ENCODE measurements at regions not wholly inside any gene's neighbourhood (a gene's known extent, or its start where the extent isn't known, plus 50 kb on each side); places are given as distances from the start of the nearest gene placed in this dataset.
"Not testable (repeated sequence)": the region's sequence is repeated elsewhere in the genome, so short reads cannot be mapped to it uniquely, and the experiment has no call there.

DNA sequence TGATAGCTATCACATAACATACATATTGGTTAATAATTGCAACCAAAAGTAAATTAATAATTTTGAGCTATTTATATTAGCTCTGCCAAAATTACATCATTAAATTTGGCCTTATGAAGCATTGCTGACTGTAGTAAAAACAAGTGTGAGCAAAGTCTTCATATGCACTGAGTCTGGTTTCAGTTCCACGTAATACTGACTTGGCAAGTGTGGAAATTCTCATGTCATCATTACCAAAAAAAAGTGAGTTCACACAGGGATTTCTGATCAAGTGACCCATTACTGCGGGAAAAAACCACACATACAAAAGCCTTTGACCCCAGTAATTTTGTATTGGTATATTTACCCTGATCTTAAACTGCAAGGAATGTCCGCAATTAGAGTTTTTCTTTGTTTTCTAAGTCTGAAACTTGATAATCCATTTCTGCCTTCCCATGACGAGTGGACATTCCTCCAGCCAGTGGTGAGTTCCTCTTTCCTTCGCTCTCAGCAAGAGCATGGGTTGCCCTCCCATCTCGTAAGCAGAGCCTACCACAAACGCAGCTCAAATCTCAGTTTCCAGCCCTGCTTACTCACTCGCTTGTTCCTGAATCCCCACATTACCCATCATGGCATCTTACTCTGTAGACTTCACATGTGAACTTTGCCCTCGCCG is 220.2 kb upstream of the DMRT1 start:
- intact Hi-C loops (cut with DNase I) = no loop called here
- no peak for DNase-seq (ENCODE audit: low spot score)

DNA sequence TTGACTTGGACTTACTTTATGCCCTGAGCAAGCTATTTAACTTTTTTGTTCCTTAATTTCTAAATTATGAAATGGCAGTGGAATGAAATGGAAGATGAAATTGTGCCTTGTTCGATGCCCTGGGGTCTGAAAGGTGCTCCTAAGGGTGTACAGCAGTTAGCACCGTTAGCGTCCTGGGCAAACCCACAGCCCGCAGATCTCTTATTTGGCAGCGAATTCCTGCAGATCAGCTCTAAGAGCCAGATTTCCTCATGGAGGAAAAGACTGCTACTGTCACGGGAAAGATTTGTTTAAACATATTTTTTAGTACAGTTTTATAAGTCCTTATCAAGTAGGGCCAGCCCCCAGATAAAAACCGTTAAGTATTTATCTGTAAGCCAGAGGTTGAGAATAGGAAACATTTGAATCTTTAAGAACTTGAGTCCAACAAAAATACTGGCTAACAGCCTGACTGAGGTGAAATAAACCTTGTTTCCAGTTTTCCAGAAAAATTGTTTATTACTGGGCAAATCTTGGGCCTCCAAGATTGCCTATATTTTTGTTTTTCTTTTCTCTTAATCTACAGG is 216.5 kb upstream of the DMRT1 start:
- no peak for DNase-seq (ENCODE audit: low spot score)
- intact Hi-C loops (cut with DNase I) = no loop called here

DNA sequence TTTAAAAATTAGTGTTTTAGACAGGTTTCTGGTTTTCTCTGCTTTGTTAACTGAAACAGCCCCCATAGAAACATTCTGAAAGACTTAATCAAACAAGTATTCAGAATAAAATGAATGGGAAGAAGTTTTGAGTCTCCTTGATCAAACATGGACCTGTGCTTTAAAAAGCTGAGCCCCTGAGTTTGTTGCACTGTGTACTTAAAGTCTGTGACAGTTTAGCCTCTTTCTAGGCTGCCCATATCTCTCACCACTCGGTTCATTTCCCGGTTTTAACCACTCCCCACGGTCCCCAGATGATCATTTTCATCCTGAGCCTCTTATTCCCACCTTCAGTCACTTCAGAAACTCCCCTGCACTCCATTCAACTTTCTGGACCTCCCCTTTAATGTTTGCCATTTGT is 215.9 kb upstream of the DMRT1 start:
- intact Hi-C loops (cut with DNase I) = no loop called here
- no peak for DNase-seq (ENCODE audit: low spot score)

DNA sequence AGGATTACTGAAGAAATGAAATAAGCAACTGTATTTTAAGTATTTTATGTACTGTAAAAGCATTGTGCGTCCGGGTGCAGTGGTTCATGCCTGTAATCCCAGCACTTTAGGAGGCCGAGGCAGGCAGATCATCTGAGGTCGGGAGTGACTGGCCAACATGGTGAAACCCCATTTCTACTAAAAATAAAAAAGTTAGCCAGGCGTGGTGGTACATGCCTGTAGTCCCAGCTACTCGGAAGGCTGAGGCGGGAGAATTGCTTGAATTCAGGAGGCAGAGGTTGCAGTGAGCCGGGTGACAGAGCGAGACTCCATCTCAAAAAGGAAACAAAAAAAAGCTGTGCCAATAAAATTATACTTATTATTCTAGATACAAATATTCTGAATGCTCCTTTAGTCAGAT is 215.4 kb upstream of the DMRT1 start:
- DNase-seq (ENCODE audit: low spot score); intact Hi-C loops (cut with DNase I): not testable (repeated sequence)

DNA sequence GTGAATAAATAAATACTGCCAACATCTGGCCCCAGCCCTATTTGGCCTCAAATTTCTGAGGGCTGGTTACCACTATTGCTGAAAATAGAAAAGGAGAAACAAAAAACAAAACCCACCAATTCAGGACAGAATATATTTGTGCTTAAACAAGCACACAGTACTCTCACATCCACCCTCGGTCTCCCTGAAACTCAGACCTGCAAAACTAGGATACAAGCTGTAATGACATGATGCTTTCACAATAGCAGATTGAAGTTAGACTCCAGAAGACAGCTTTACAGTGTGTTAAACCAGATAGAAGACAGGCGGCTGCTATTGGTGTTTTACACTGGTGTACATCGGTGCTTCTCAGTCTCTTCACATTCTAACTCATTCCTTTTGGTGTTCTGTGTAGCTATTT is 214.9 kb upstream of the DMRT1 start:
- intact Hi-C loops (cut with DNase I) = no loop called here
- DNase-seq (ENCODE audit: low spot score) = no peak

DNA sequence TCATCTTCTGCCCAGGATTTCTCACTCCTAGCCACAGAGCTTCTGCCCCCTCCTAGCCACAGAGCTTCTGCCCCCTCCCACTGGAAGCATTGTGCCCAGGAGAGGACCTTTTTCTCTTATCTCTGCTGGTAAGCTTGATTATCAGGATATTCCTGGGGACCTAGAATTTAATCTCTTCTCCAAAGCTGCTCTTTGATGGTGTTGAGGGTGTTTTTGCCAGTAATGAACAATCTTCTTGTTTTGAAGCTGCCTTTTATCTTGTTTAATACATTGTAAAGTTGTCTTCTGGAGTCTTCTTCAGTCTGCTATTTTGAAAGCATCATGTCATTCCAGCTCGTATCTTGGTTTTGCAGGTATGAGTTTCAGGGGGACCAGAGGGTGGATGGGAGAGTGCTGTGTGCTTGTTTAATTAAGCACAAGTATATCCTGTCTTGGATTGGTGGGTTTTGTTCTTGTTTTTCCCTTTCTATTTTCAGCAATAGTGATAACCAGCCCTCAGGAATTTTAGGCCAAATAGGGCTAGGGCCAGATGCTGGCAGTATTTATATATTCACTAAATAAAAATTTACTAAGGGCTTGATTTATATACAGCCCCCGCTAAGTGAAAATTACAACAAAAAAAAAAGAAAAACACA is 214.0 kb upstream of the DMRT1 start:
- DNase-seq (ENCODE audit: low spot score) = no peak
- intact Hi-C loops (cut with DNase I) = no loop called here

DNA sequence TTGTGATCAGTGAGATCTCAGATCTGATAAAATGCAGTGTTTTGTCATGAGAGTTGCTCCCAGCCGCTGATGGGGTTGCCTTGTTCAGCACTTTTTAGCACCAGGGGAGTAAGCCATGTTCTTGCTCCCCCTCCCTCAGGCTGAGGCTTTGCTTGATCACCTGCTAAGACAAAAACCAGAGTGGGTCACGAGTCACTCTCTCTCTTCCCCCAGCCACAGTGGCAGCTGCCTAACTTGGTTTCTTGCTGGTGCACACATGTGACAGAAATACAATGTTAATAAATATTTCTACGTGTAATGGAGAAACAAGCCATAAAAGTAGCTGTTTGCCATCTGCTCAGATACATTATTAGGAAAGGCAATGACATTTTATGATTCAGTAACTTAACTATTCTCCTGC is 212.4 kb upstream of the DMRT1 start:
- intact Hi-C loops (cut with DNase I) = no loop called here
- no peak for DNase-seq (ENCODE audit: low spot score)

DNA sequence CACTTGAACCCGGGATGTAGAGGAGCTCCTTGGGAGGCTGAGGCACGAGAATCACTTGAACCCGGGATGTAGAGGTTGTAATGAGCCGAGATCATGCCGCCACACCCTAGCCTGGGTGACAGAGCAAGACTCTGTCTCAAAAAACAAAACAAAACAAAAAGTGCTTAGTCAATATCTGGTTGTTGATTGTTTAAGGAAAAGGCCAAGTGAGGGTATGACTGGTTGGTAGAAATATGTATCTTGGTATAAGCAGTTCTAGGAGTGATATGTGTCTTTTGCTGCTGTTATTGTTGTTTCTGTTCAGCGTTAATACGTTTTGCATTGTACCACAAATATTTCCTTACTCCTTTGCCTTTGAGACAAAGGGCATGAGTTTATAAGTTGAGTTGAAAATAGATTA is 210.7 kb upstream of the DMRT1 start:
- no peak for DNase-seq (ENCODE audit: low spot score)
- intact Hi-C loops (cut with DNase I) = no loop called here

DNA sequence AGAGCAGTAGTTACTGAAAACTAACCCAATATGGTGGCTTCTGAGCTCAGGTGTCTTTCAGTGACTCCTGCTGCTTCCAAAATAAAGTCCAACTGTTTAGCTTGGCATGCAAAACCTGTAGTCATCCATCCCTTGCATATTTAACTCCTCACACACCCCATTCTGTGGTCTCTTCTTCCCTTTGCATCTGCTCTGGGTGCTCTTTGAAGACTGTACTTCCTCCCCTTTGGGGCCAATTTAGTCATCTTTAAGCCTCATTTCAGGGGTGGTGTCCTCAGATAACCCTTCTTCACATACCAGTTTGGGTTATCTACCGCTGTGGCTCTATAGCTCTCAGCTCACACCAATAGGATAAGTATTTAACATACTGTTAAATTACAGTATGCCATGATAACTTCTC is 209.9 kb upstream of the DMRT1 start:
- intact Hi-C loops (cut with DNase I) = no loop called here
- no peak for DNase-seq (ENCODE audit: low spot score)

DNA sequence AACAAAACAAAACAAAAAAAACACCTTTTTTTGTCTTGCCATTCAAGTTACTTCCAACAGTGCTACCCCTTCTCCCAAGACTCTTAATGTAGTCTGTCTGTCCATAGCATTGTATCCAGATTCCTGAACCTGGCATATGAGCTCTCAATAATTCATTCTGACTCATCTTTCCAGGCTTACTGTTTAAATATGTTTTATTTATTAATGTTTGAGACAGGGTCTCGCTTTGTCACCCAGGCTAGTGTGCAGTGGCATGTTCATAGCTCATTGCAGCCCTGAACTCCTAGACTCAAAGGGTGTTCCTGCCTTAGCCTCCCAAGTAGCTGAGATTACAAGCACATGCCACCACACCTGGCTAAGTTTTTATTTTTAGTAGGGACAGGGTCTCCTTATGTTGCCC is 208.0 kb upstream of the DMRT1 start:
- intact Hi-C loops (cut with DNase I) = no loop called here
- no peak for DNase-seq (ENCODE audit: low spot score)

DNA sequence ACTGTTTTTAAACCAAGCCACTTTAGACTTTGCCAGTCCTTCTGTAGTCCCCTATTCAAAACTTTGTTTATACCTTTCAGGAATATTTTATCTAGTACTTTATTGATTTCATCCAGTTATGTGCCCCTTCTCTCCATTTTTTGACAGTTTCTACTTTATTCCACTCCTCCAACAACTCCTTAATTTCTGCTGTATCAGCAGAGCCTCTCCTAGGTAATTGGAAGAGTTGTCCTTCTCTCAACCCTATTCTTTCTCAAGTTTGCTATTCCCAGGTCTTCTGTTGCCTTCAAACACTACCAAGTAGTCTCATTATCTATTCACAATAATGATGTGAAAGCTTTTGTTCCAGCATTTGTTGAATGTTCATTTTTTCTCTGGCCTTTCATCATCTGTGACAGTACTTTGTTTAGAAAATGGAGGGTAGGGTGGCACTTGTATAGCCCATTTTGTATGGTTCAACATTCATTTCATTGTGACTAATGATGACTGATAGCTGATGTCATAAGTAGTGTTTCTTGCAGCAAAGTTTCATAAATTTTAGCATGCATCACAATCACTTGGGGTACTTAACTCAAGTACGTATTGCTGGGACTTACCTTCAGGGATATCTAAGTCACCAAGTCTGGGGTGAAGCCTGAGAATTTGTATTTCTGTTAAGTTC is 204.4 kb upstream of the DMRT1 start:
- DNase-seq (ENCODE audit: low spot score) = no peak
- intact Hi-C loops (cut with DNase I) = no loop called here

DNA sequence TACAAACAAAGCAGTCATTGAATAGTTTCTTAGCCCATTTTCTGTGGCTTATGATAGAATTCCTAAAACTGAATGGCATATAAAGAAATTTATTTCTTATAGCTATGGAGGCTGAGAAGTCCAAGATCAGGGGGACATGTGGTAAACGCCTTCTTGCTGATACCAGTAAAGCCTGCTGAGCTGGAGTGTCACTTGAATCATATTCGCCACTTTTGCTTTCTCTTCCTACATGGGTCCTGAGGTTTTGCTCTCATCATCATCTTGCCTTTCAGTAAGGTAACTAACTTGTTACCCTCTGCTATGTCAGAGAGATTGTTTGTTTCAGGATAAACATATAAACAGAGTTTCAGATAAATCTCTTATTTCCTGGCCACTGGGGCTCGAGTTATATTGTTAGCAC is 203.3 kb upstream of the DMRT1 start:
- DNase-seq (ENCODE audit: low spot score) = no peak
- intact Hi-C loops (cut with DNase I) = no loop called here

DNA sequence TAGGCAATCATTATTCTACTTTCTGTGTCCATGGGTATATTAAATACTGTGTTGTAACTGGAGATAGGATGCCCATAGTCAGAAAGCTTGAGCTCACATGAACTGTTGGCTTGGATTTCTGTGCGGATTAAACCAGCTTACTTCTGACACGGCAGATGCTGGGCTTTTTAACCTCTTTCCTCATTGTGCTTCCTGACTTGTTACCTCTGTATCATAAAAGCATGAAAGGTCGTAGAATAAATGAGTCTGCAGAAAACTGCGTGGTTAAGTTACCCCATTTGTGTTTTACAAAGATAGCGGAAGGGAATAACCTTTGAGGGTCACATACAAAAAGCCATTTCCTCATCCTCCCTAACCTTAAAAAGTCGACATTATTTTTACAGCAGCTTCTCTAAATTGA is 199.5 kb upstream of the DMRT1 start:
- intact Hi-C loops (cut with DNase I) = no loop called here
- DNase-seq (ENCODE audit: low spot score) = no peak

DNA sequence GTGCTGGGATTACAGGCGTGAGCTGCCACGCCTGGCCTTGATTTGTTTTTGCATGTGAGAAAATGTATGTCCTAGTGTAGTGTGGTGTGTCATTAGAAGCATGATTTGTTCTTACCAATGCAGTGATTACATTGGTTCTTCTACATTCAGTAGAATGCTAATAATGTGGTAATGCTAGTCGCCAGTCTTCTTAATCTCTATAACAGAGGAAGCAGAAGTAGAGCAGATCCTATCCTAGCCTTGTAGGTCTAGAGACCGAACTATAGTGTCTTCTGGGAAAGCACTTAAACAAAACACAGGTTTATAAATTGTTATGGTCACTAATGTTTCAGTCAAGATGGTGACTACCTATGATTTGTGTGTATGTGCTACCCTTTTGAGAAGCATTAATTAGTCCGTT is 197.5 kb upstream of the DMRT1 start:
- intact Hi-C loops (cut with DNase I) = no loop called here
- DNase-seq (ENCODE audit: low spot score) = no peak

DNA sequence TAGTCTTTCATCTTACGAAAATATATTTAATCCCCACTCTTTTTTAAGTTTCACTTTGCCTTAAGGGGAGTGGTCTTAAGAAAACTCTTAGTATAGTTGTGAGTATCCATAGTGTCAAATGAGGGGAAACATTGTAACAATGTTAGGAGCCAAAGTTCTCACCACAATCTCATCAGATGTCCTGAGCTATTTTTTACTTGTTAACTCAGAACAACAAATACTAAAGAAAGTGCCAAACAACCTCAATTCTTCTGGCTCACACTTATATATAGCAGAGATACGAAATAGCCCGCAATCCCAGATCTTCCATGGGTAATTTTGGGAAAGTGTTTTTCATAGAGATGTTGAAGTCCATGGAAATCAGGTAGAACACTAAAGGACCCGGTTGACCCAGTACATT is 194.0 kb upstream of the DMRT1 start:
- intact Hi-C loops (cut with DNase I) = no loop called here
- DNase-seq (ENCODE audit: low spot score) = no peak

DNA sequence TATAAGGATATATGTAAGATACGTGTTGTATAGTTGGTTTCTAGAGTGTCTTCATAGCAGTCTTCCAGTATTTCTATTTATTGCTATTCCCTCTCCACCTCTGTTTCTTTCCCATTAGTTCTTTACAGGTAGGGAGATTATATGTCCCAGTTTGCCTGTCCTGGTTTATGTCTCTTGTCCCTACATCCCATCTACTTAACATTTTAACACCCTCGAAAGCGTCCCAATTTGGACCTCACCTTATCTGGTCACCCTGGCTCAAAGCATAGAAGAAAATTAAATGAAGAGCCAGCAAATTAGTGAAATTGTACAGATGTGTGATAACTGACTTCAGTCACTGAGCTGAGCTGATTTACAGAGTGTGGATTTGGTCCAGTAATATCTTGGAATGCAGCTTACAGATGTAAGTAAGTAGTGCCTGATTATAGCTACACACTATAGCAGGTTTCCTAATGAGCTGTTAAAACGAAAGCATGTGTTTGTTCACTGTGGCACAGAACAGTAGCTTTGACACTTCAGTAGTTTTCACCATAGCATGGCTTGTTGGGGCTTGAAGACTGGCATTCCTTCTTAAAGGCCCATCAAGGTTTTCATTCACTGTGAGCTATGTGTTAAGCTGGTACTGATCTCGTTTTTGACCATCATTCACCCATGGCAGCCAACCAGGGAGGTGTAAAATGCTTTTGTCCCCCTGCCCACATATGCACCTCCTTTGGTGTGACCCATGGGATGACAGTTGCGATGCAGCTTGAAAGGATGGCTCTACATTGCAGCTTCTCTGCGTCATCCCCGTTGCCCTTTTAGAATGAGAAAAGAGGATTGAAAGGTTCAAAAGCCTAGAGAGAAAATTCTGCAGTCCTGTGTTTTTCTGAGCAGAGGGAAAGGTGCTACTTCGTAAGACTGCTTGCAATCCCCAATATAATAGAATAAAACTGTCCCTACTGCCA is 192.1 kb upstream of the DMRT1 start:
- no peak for DNase-seq (ENCODE audit: low spot score)
- intact Hi-C loops (cut with DNase I) = no loop called here

DNA sequence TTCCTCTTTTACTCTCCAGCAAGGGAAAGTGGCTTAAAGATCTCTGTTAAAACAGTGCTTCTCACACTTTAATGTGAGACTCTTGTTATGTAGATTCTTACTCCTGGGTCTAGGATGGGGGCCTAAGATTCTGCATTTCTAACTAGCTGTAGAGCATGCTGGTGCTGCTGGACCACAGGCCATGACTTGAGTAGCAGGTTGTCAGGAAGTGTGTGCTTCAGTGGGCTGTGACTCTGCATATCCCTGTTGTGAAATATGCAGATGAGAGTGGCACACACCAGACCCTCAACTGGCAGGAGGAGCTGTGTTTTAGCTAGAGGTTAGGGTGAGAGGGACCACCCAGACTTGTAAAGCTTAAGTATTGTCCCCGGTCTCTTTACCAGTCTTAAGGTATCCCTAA is 191.1 kb upstream of the DMRT1 start:
- intact Hi-C loops (cut with DNase I) = no loop called here
- no peak for DNase-seq (ENCODE audit: low spot score)

DNA sequence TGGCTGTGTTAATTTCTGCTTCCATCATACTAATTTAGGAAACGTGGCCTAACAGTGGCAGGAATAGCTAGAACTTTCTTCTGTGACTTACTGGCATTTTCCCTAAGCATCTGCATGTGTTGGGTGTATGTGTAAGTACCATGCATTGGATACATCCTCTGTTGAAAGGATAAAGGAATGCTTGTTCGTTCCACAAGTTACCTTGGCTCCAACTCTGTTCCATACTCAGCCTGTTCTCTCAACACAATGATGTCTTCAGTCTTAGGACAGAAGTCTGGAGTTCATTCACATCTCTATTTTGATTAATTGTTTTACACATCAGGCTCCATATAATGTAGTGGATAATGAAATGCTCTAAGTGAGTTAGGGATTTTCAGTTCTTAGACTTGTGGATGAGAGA is 190.1 kb upstream of the DMRT1 start:
- DNase-seq (ENCODE audit: low spot score) = no peak
- intact Hi-C loops (cut with DNase I) = no loop called here

DNA sequence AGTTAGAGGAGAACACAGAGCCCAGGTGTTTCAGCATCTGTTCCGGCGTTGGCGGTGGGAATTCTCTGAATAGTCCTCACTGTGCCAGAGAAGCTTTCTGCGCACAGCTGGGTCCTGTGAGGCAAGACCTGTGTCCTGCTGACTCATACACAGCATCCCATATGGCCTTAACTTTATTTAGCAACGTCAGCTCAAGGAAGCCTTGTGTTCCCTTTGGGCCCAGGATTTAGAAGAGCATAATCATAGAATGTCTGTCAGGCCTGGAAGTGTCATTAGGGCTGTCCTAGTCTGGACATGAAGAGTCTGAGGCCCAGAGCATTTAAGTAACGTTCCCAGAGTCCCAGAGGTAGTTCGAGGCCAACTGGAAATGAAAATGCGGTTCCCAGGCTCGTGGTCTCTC is 188.6 kb upstream of the DMRT1 start:
- DNase-seq (ENCODE audit: low spot score) = peak; percentile 79
- intact Hi-C loops (cut with DNase I) = no loop called here

DNA sequence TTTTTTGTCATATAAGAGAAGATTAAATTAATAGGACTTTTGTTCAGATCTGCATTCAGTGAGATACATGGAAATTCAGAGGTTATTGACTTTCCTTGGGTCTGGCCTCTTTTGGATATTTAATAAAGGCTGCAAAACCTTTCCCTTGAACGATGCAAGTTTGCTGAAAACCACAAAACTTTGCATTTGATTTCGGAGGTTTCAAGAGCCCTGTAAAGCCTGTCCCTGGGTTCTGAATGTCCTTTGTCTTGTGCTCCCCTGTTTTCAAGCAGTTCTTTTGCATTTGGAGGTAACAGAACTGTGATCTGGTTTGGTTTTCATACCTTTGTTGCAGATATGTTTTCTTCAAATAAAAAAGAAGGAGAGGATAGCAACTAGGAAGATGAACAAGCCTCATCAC is 188.1 kb upstream of the DMRT1 start:
- no peak for DNase-seq (ENCODE audit: low spot score)
- intact Hi-C loops (cut with DNase I) = no loop called here
